ENCODE measurements at regions not wholly inside any gene's neighbourhood (a gene's known extent, or its start where the extent isn't known, plus 50 kb on each side); places are given as distances from the start of the nearest gene placed in this dataset.

GRCh38 chr2:211247751-211248150 is 691.4 kb downstream of the CPS1 start:
- Histone ChIP-seq H3K4me3 (replicated peaks in 1 of 2; ENCODE audit: low read depth in 1 of 2, low read length in 2 of 2) (no peak overlapping the region), H3K27ac (ENCODE audit: low read depth, low read length) (no peak overlapping the region), H3K9me2 (ENCODE audit: insufficient read depth) (no peaks in the 10 kb centered on the region), H3K4me1 (ENCODE audit: control insufficient read depth in 1 of 2, insufficient read depth in 2 of 2, low read length in 2 of 2) (peaks cover 6 to 7% of the 10 kb centered on the region in 2 experiments; a peak in 2 of 4 replicates), H3K27me3 (ENCODE audit: insufficient read depth, low read length) (no peaks in the 10 kb centered on the region), H3K9ac (ENCODE audit: low read length) (no peak overlapping the region), H3K79me2 (ENCODE audit: insufficient read depth, low read length) (no peaks in the 10 kb centered on the region), H4K20me1 (ENCODE audit: insufficient read depth) (no peaks in the 10 kb centered on the region), H3K4me2 (ENCODE audit: low read length) (no peak overlapping the region), H2AFZ (ENCODE audit: low read depth, low read length, poor library complexity, severe bottlenecking) (no peak overlapping the region), H3K9me3 (ENCODE audit: control insufficient read depth in 1 of 2, insufficient read depth in 1 of 2, low read depth in 1 of 2, low read length in 2 of 2) (no peaks in the 10 kb centered on the region), H3K36me3 (ENCODE audit: control insufficient read depth in 1 of 2, insufficient read depth in 2 of 2, low read length in 2 of 2) (no peaks in the 10 kb centered on the region)
- ChIA-PET CTCF (no interaction called here), RAD21 (ENCODE audit: low non-redundant PET in 1 of 2, low total read pairs in 2 of 2, uncharacterized antibody in 2 of 2, unreplicated experiment in 2 of 2) (no interaction called here), POLR2A (no interaction called here)
- intact Hi-C loops (cut with micrococcal nuclease): no loop called here
- ATAC-seq: no peak
- DNase-seq (ENCODE audit: low read depth, low spot score): no peak
- no TSS peak for BruUV-seq (replicated peaks)
- no peak for TF ChIP-seq YY1 (IDR thresholded peaks at IDR 0.05; ENCODE audit: extremely low read depth, insufficient replicate concordance, low read depth, low read length)
- no peak for TF ChIP-seq ZNF274 (IDR thresholded peaks at IDR 0.05; ENCODE audit: low read depth, low read length)
- TF ChIP-seq, protein P1, sequence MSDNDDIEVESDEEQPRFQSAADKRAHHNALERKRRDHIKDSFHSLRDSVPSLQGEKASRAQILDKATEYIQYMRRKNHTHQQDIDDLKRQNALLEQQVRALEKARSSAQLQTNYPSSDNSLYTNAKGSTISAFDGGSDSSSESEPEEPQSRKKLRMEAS (IDR thresholded peaks at IDR 0.05): no peak
- TF ChIP-seq ELF1 (IDR thresholded peaks at IDR 0.05; ENCODE audit: borderline replicate concordance, low read depth): no peak
- no peak for TF ChIP-seq EGR1 (IDR thresholded peaks at IDR 0.05; ENCODE audit: low read depth)
- no peak for TF ChIP-seq SP1 (IDR thresholded peaks at IDR 0.05; ENCODE audit: low read depth)
- no peak for TF ChIP-seq CBX3 (IDR thresholded peaks at IDR 0.05; ENCODE audit: low read depth)
- no peak for TF ChIP-seq EZH2 (IDR thresholded peaks at IDR 0.05)
- no peak for TF ChIP-seq JUND (IDR thresholded peaks at IDR 0.05)
- no peak for TF ChIP-seq CEBPB (IDR thresholded peaks at IDR 0.05; ENCODE audit: low read depth)
- no peak for TF ChIP-seq EZH2phosphoT487 (IDR thresholded peaks at IDR 0.05; ENCODE audit: borderline replicate concordance)
- TF ChIP-seq POLR2AphosphoS5 (IDR thresholded peaks at IDR 0.05; ENCODE audit: low read depth, low read length): no peak
- no peak for TF ChIP-seq TCF7L2 (IDR thresholded peaks at IDR 0.05; ENCODE audit: borderline replicate concordance, extremely low read depth, insufficient read depth, insufficient read length)
- no peak for TF ChIP-seq SIN3A (IDR thresholded peaks at IDR 0.05; ENCODE audit: low read depth)
- TF ChIP-seq, protein P2, sequence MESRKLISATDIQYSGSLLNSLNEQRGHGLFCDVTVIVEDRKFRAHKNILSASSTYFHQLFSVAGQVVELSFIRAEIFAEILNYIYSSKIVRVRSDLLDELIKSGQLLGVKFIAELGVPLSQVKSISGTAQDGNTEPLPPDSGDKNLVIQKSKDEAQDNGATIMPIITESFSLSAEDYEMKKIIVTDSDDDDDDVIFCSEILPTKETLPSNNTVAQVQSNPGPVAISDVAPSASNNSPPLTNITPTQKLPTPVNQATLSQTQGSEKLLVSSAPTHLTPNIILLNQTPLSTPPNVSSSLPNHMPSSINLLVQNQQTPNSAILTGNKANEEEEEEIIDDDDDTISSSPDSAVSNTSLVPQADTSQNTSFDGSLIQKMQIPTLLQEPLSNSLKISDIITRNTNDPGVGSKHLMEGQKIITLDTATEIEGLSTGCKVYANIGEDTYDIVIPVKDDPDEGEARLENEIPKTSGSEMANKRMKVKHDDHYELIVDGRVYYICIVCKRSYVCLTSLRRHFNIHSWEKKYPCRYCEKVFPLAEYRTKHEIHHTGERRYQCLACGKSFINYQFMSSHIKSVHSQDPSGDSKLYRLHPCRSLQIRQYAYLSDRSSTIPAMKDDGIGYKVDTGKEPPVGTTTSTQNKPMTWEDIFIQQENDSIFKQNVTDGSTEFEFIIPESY (IDR thresholded peaks at IDR 0.05; ENCODE audit: extremely low read depth, insufficient replicate concordance, low read length): no peak
- TF ChIP-seq, protein P3, sequence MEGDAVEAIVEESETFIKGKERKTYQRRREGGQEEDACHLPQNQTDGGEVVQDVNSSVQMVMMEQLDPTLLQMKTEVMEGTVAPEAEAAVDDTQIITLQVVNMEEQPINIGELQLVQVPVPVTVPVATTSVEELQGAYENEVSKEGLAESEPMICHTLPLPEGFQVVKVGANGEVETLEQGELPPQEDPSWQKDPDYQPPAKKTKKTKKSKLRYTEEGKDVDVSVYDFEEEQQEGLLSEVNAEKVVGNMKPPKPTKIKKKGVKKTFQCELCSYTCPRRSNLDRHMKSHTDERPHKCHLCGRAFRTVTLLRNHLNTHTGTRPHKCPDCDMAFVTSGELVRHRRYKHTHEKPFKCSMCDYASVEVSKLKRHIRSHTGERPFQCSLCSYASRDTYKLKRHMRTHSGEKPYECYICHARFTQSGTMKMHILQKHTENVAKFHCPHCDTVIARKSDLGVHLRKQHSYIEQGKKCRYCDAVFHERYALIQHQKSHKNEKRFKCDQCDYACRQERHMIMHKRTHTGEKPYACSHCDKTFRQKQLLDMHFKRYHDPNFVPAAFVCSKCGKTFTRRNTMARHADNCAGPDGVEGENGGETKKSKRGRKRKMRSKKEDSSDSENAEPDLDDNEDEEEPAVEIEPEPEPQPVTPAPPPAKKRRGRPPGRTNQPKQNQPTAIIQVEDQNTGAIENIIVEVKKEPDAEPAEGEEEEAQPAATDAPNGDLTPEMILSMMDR (IDR thresholded peaks at IDR 0.05 in 2 of 3, conservative IDR thresholded peaks at IDR 0.05 in 1 of 3; ENCODE audit: borderline replicate concordance in 1 of 3, insufficient read depth in 1 of 3, low read depth in 2 of 3, low read length in 2 of 3): no peak
- TF ChIP-seq, protein P4, sequence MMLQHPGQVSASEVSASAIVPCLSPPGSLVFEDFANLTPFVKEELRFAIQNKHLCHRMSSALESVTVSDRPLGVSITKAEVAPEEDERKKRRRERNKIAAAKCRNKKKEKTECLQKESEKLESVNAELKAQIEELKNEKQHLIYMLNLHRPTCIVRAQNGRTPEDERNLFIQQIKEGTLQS (IDR thresholded peaks at IDR 0.05): no peak
- TF ChIP-seq, protein P5, sequence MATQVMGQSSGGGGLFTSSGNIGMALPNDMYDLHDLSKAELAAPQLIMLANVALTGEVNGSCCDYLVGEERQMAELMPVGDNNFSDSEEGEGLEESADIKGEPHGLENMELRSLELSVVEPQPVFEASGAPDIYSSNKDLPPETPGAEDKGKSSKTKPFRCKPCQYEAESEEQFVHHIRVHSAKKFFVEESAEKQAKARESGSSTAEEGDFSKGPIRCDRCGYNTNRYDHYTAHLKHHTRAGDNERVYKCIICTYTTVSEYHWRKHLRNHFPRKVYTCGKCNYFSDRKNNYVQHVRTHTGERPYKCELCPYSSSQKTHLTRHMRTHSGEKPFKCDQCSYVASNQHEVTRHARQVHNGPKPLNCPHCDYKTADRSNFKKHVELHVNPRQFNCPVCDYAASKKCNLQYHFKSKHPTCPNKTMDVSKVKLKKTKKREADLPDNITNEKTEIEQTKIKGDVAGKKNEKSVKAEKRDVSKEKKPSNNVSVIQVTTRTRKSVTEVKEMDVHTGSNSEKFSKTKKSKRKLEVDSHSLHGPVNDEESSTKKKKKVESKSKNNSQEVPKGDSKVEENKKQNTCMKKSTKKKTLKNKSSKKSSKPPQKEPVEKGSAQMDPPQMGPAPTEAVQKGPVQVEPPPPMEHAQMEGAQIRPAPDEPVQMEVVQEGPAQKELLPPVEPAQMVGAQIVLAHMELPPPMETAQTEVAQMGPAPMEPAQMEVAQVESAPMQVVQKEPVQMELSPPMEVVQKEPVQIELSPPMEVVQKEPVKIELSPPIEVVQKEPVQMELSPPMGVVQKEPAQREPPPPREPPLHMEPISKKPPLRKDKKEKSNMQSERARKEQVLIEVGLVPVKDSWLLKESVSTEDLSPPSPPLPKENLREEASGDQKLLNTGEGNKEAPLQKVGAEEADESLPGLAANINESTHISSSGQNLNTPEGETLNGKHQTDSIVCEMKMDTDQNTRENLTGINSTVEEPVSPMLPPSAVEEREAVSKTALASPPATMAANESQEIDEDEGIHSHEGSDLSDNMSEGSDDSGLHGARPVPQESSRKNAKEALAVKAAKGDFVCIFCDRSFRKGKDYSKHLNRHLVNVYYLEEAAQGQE (IDR thresholded peaks at IDR 0.05; ENCODE audit: low read depth): no peak
- TF ChIP-seq POLR2A (IDR thresholded peaks at IDR 0.05; ENCODE audit: borderline replicate concordance, extremely low read depth, insufficient read depth, insufficient read length): no peak

Data from HCT116 (cell line).